ENCODE measurements at regions not wholly inside any gene's neighbourhood (a gene's known extent, or its start where the extent isn't known, plus 50 kb on each side); places are given as distances from the start of the nearest gene placed in this dataset.

GRCh38 chr12:124661341-124661740, 93.9 kb upstream of the NCOR2 start:
- Histone ChIP-seq H3K27ac (no peak overlapping the region), H3K9me2 (replicated peaks; ENCODE audit: insufficient read depth) (no peaks in the 10 kb centered on the region), H3K79me2 (no peaks in the 10 kb centered on the region), H3K9me3 (ENCODE audit: low read depth) (no peaks in the 10 kb centered on the region), H3K4me2 (no peak overlapping the region), H3K4me1 (ENCODE audit: insufficient read depth) (peaks cover 3% of the 10 kb centered on the region), H3K4me3 (no peak overlapping the region), H3K27me3 (no peaks in the 10 kb centered on the region), H2AFZ (no peak overlapping the region), H4K20me1 (ENCODE audit: insufficient read depth, poor library complexity, severe bottlenecking) (no peaks in the 10 kb centered on the region), H3K36me3 (replicated peaks; ENCODE audit: insufficient read depth, low read depth) (no peaks in the 10 kb centered on the region)
- 62% methylated on average over 7 of the region's 7 CpGs for WGBS (ENCODE audit: low lambda C conversion rate, missing lambda C conversion rate)
- no peak for DNase-seq (ENCODE audit: low spot score)
- TF ChIP-seq EZH2phosphoT487 (IDR thresholded peaks at IDR 0.05; ENCODE audit: low read depth, severe bottlenecking, unreplicated experiment) (no peak), CTCF (IDR thresholded peaks at IDR 0.05; ENCODE audit: poor library complexity) (no peak), EZH2 (IDR thresholded peaks at IDR 0.05; ENCODE audit: borderline replicate concordance) (no peak)

GRCh38 chr12:124660851-124661250, 93.4 kb upstream of the NCOR2 start:
- H3K4me1 ChIP-seq (ENCODE audit: insufficient read depth), result peaks cover 8% of the 10 kb centered on the region
- H3K79me2 ChIP-seq, result no peaks in the 10 kb centered on the region
- H3K4me2 ChIP-seq, result no peak overlapping the region
- H3K9me3 ChIP-seq (ENCODE audit: low read depth), result no peaks in the 10 kb centered on the region
- no peak overlapping the region for H3K4me3 ChIP-seq
- H2AFZ ChIP-seq, result no peak overlapping the region
- H3K27me3 ChIP-seq, result no peaks in the 10 kb centered on the region
- no peaks in the 10 kb centered on the region for H4K20me1 ChIP-seq (ENCODE audit: insufficient read depth, poor library complexity, severe bottlenecking)
- H3K36me3 ChIP-seq (replicated peaks; ENCODE audit: insufficient read depth, low read depth), result no peaks in the 10 kb centered on the region
- TF ChIP-seq CTCF (IDR thresholded peaks at IDR 0.05; ENCODE audit: poor library complexity), result no peak
- no peak for TF ChIP-seq EZH2phosphoT487 (IDR thresholded peaks at IDR 0.05; ENCODE audit: low read depth, severe bottlenecking, unreplicated experiment)
- no peak for TF ChIP-seq EZH2 (IDR thresholded peaks at IDR 0.05; ENCODE audit: borderline replicate concordance)
- DNase-seq (ENCODE audit: low spot score), result no peak
- no peak overlapping the region for H3K27ac ChIP-seq
- 65% methylated on average over 20 of the region's 20 CpGs for WGBS (ENCODE audit: low lambda C conversion rate, missing lambda C conversion rate)
- no peaks in the 10 kb centered on the region for H3K9me2 ChIP-seq (replicated peaks; ENCODE audit: insufficient read depth)

DNA sequence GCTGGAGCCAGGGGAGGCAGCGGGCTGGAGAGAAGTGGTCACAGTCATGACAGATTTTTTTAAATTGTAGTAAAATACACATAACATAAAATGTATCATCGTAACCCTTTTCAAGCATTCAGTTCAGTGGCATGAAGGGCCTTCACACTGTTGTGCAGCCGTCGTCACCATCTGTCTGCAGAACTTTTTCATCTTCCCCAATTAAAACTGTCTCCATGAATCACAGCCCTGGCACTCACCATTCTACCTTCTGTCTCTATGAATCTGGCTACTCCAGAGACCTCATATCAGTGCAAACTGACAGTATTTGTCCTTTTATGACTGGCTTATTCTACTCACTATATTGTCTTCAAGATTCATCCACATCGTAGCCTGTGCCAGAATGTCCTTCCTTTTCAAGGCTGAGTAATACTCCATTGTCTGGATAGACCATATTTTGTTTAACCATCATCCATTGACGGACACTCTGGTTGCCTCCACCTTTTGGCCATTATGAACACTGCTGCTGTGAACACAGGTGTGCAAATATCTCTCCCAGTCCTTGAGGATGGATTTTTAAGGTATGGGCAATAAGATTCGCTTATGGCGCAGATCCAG, 91.5 kb upstream of the NCOR2 start:
- Histone ChIP-seq H3K4me1 (ENCODE audit: insufficient read depth) (peaks cover 18% of the 10 kb centered on the region), H3K27me3 (no peaks in the 10 kb centered on the region), H2AFZ (no peak overlapping the region), H3K27ac (no peak overlapping the region), H3K9me3 (ENCODE audit: low read depth) (no peaks in the 10 kb centered on the region), H3K79me2 (no peaks in the 10 kb centered on the region), H4K20me1 (ENCODE audit: insufficient read depth, poor library complexity, severe bottlenecking) (no peaks in the 10 kb centered on the region), H3K4me3 (no peak overlapping the region), H3K9me2 (replicated peaks; ENCODE audit: insufficient read depth) (no peaks in the 10 kb centered on the region), H3K4me2 (no peak overlapping the region), H3K36me3 (replicated peaks; ENCODE audit: insufficient read depth, low read depth) (no peaks in the 10 kb centered on the region)
- 97% methylated on average over 8 of the region's 8 CpGs for WGBS (ENCODE audit: low lambda C conversion rate, missing lambda C conversion rate)
- TF ChIP-seq CTCF (IDR thresholded peaks at IDR 0.05; ENCODE audit: poor library complexity) (no peak), EZH2phosphoT487 (IDR thresholded peaks at IDR 0.05; ENCODE audit: low read depth, severe bottlenecking, unreplicated experiment) (no peak), EZH2 (IDR thresholded peaks at IDR 0.05; ENCODE audit: borderline replicate concordance) (no peak)
- DNase-seq (ENCODE audit: low spot score), result no peak

All from hepatocyte (in vitro differentiated cells).